ENCODE measurements at regions not wholly inside any gene's neighbourhood (a gene's known extent, or its start where the extent isn't known, plus 50 kb on each side); places are given as distances from the start of the nearest gene placed in this dataset.

DNA sequence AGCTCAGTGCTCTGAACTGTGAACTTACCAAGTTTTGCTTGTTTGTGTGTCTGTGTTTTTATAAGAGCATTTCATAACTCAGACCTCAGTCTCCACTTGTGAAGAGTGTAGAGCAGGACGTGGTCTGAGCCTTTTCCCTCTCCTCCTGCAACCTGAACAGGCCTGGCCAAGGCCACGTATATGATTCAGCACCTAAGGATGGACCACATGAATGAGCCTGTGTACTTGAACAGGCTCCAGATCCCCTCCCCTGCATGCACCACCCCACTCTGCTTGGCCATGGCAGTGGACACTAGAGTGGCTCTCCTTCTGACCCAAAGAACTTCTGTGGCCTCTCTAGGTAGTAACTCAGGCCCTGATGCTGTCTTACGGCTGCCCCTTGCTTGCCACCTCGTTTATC lies 125.9 kb upstream of the FSTL4 start:
- TF ChIP-seq Cebpa-rat (IDR thresholded peaks at IDR 0.05), result no peak
- Histone ChIP-seq H3K36me3 (no peaks in the 10 kb centered on the region), H3K4me3 (no peak overlapping the region), H3K4me1 (peaks cover 13 to 50% (median 23%) of the 10 kb centered on the region in 10 experiments), H3K9me3 (replicated peaks in 1 of 11) (0 out of 22 replicates have a peak, but pooled peaks cover 0 to 3% (median 0%) of the 10 kb centered on the region in 11 experiments), H4K20me1 (no peaks in the 10 kb centered on the region), H3K4me2 (peak overlapping the region in 2 of 11 experiments; percentile 5 to 19; a peak in 1 of 22 replicates), H3K27ac (no peak overlapping the region), H3K27me3 (no peaks in the 10 kb centered on the region), H3K9ac (no peak overlapping the region)

DNA sequence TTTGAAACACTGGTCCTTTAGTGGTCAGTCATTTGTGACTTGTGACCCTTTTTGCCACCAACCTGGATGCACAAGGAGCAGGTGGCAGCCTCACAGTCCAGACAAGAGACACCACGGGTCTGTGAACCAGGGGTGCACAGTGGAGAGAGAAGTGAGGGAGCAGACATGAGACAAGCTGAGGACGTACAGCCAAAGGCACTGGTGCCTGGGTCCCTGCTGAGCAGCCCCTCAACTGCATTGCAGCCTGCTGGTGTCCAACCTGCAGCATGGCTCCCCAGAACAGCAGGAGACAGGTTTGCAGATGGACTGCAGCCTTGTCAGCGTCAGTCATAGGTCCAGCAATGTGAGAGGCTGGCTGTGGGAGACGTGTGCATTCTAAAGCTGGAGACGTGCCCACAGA lies 124.2 kb upstream of the FSTL4 start:
- no peak for TF ChIP-seq Cebpa-rat (IDR thresholded peaks at IDR 0.05)
- H4K20me1 ChIP-seq, result no peaks in the 10 kb centered on the region
- no peaks in the 10 kb centered on the region for H3K36me3 ChIP-seq
- no peaks in the 10 kb centered on the region for H3K27me3 ChIP-seq
- peaks cover 0 to 33% (median 6%) of the 10 kb centered on the region in 10 experiments; a peak in 12 of 20 replicates for H3K4me1 ChIP-seq
- H3K27ac ChIP-seq, result no peak overlapping the region
- no peak overlapping the region for H3K4me3 ChIP-seq
- peaks cover 0 to 11% (median 0%) of the 10 kb centered on the region in 11 experiments; a peak in 5 of 22 replicates for H3K9me3 ChIP-seq (replicated peaks in 1 of 11)
- no peak overlapping the region for H3K9ac ChIP-seq
- no peak overlapping the region for H3K4me2 ChIP-seq

DNA sequence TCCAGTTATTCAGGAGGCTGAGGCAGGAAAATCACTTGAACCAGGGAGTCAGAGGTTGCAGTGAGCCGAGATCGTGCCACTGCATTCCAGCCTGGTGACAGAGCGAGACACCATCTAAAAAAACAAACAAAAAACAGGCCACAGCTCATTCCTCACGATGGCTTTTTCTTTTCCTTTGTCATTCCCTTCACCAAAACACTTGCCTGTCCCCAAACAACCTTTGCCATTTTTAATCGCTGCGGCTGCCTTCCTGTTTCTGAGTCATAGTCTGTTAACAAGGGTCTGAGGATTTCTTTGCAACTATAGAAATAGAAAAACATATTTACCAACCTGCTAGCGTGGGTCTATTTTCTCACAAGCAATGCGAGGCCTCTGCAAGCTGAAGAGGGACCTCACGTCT lies 123.0 kb upstream of the FSTL4 start:
- peaks cover 6 to 23% (median 9%) of the 10 kb centered on the region in 11 experiments; a peak in 20 of 22 replicates for H3K9me3 ChIP-seq (replicated peaks in 1 of 11)
- H3K27ac ChIP-seq, result no peak overlapping the region
- no peaks in the 10 kb centered on the region for H3K36me3 ChIP-seq
- no peaks in the 10 kb centered on the region for H4K20me1 ChIP-seq
- peaks cover 0 to 27% (median 0%) of the 10 kb centered on the region in 10 experiments; a peak in 3 of 20 replicates for H3K4me1 ChIP-seq
- no peaks in the 10 kb centered on the region for H3K27me3 ChIP-seq
- no peak overlapping the region for H3K4me3 ChIP-seq
- H3K9ac ChIP-seq, result no peak overlapping the region
- H3K4me2 ChIP-seq, result peak overlapping the region in 4 of 11 experiments; percentile 1 to 23 (median 9); a peak in 3 of 22 replicates
- no peak for TF ChIP-seq Cebpa-rat (IDR thresholded peaks at IDR 0.05)

DNA sequence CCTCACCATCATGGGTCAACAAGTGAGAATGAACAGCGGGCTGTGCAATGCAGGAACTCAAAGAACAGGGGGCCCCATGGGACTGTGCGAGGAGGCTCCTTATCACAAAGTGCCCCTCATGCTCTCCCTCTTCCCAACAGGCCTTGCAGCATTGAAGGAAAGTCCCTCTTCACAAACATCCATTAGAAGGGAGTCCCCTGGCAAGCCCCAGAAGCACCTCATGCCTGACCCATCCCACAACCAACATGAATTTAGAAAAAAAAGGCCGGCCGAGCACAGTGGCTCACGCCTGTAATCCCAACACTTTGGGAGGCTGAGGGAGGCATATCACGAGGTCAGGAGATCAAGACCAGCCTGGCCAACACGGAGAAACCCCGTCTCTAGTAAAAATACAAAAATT lies 122.6 kb upstream of the FSTL4 start:
- peaks cover 0 to 27% (median 0%) of the 10 kb centered on the region in 10 experiments; a peak in 3 of 20 replicates for H3K4me1 ChIP-seq
- H3K9ac ChIP-seq, result no peak overlapping the region
- no peak overlapping the region for H3K27ac ChIP-seq
- peak overlapping the region in 2 of 11 experiments; percentile 3 to 15; a peak in 2 of 22 replicates for H3K4me2 ChIP-seq
- no peaks in the 10 kb centered on the region for H3K36me3 ChIP-seq
- H3K4me3 ChIP-seq, result no peak overlapping the region
- TF ChIP-seq Cebpa-rat (IDR thresholded peaks at IDR 0.05), result no peak
- H4K20me1 ChIP-seq, result no peaks in the 10 kb centered on the region
- H3K27me3 ChIP-seq, result no peaks in the 10 kb centered on the region
- H3K9me3 ChIP-seq (replicated peaks in 1 of 11), result peaks cover 9 to 27% (median 13%) of the 10 kb centered on the region in 11 experiments; a peak in 21 of 22 replicates

DNA sequence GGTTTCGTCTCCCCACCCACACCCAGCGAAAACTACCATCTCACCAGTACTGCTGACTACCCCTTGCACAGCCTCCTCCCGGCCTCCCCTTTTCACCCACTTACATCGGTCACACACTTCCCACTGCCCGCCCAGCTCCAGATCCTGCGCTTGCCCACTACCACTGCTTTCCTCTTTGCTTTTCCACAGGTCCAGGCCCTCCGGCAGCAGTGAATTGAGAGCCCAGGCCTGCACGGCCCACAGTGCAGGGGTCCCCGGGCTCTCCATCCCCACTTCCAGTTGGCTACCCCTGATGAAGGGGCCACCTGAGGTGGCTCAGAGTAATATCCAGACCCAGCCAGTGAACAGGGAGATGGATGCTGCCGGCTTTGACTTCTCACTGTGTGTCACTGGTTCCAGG lies 120.2 kb upstream of the FSTL4 start:
- no peak overlapping the region for H3K4me2 ChIP-seq
- H3K9ac ChIP-seq, result no peak overlapping the region
- H4K20me1 ChIP-seq, result no peaks in the 10 kb centered on the region
- no peak overlapping the region for H3K27ac ChIP-seq
- H3K9me3 ChIP-seq (replicated peaks in 1 of 11), result peaks cover 9 to 33% (median 18%) of the 10 kb centered on the region in 11 experiments; a peak in 21 of 22 replicates
- no peaks in the 10 kb centered on the region for H3K27me3 ChIP-seq
- peaks cover 0 to 15% (median 0%) of the 10 kb centered on the region in 10 experiments; a peak in 3 of 20 replicates for H3K4me1 ChIP-seq
- no peaks in the 10 kb centered on the region for H3K36me3 ChIP-seq
- H3K4me3 ChIP-seq, result no peak overlapping the region
- TF ChIP-seq Cebpa-rat (IDR thresholded peaks at IDR 0.05), result no peak

DNA sequence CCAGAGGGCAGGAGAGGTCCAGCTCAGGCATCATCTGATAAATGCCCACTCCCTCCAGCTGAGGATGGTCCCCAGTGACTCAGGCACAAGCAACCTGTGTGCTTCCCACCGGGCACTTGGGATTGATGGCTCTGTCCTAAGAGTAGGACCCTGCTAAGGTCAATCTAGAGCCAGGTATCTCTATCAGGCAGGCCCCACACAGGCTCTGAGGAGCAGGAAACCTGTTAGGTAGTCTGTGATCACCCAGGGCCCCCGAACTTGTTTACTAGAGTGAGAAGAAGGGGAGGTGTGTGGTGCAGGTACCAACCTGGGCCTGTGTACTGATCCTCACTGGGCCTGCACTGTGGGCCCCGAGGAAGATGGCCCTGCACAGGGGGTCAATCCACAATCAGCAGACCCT lies 119.6 kb upstream of the FSTL4 start:
- no peak for TF ChIP-seq Cebpa-rat (IDR thresholded peaks at IDR 0.05)
- Histone ChIP-seq H3K27me3 (no peaks in the 10 kb centered on the region), H3K36me3 (no peaks in the 10 kb centered on the region), H3K9ac (no peak overlapping the region), H3K9me3 (replicated peaks in 1 of 11) (peaks cover 9 to 33% (median 18%) of the 10 kb centered on the region in 11 experiments; a peak in 21 of 22 replicates), H3K4me2 (no peak overlapping the region), H3K4me3 (no peak overlapping the region), H4K20me1 (no peaks in the 10 kb centered on the region), H3K27ac (no peak overlapping the region), H3K4me1 (peaks cover 0 to 15% (median 0%) of the 10 kb centered on the region in 10 experiments; a peak in 3 of 20 replicates)

DNA sequence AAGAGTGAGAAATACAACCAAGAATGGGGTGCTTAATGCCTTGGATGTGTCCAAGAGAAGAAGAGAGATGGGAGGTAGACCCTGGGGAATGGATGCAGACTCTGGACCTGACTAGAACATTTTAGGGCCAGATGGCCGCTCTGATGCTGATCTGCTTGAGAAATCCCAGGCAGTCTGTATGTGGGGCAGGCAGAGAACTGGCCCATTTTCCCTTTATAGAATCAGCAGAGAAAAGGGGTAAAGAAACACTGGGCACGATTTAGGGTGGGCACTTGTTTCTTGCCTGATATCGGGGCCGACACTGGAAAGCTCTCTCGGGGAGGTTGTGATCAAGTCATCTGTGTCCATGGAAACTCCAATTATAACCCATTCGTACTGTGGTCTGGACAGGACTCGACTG lies 118.5 kb upstream of the FSTL4 start:
- Histone ChIP-seq H3K9ac (no peak overlapping the region), H3K4me1 (peaks cover 0 to 11% (median 0%) of the 10 kb centered on the region in 10 experiments; a peak in 3 of 20 replicates), H3K4me3 (no peak overlapping the region), H3K27me3 (no peaks in the 10 kb centered on the region), H3K4me2 (no peak overlapping the region), H3K9me3 (replicated peaks in 1 of 11) (peaks cover 9 to 33% (median 18%) of the 10 kb centered on the region in 11 experiments; a peak in 21 of 22 replicates), H3K27ac (no peak overlapping the region), H3K36me3 (no peaks in the 10 kb centered on the region), H4K20me1 (no peaks in the 10 kb centered on the region)
- TF ChIP-seq Cebpa-rat (IDR thresholded peaks at IDR 0.05), result no peak

DNA sequence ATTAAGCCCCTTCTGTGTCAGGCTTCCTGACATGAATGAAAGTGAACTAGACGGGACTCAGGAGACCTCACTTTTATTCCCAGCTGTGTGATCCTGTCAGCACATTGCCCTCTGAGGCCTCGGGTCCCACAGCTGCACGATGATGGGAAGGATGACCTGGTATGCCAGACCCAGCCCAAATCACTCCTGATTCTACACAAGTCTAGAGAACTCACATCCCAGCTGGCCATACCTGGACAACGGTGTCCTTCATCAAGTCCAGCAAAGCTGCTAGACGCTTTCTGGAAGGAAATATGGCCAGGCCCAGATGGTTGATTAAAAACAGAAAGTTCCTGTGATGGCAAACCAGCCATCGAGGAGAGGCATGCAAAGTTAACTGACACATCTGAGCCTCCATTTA lies 118.0 kb upstream of the FSTL4 start:
- Histone ChIP-seq H4K20me1 (no peaks in the 10 kb centered on the region), H3K27ac (no peak overlapping the region), H3K4me2 (no peak overlapping the region), H3K4me3 (no peak overlapping the region), H3K9ac (no peak overlapping the region), H3K9me3 (replicated peaks in 1 of 11) (peaks cover 9 to 33% (median 18%) of the 10 kb centered on the region in 11 experiments; a peak in 21 of 22 replicates), H3K4me1 (peaks cover 0 to 6% (median 0%) of the 10 kb centered on the region in 10 experiments; a peak in 2 of 20 replicates), H3K36me3 (no peaks in the 10 kb centered on the region), H3K27me3 (no peaks in the 10 kb centered on the region)
- no peak for TF ChIP-seq Cebpa-rat (IDR thresholded peaks at IDR 0.05)

DNA sequence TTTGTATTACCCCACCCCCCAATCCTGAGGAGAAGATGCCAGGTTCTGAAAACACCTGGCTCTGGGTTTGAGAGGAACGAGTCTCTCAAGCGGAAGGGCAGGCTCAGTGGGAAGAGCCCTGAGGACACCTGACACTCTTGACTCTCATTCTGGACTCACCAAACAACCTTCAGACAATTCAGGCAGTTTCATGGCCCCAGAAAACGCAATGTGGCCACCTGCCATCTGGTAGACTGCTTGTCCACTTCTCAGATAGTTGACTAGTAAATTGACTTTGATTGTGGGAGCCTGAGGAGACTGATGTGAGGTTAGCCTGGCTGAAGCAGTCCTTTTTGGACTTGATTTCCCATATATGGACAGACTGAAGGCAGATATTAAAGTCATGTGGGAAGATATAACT lies 117.5 kb upstream of the FSTL4 start:
- Histone ChIP-seq H3K36me3 (no peaks in the 10 kb centered on the region), H3K4me2 (no peak overlapping the region), H3K27me3 (no peaks in the 10 kb centered on the region), H3K4me3 (no peak overlapping the region), H4K20me1 (no peaks in the 10 kb centered on the region), H3K27ac (no peak overlapping the region), H3K4me1 (peaks cover 0 to under 1% (median 0%) of the 10 kb centered on the region in 10 experiments; a peak in 2 of 20 replicates), H3K9me3 (replicated peaks in 1 of 11) (peaks cover 9 to 33% (median 18%) of the 10 kb centered on the region in 11 experiments; a peak in 21 of 22 replicates), H3K9ac (no peak overlapping the region)
- no peak for TF ChIP-seq Cebpa-rat (IDR thresholded peaks at IDR 0.05)

DNA sequence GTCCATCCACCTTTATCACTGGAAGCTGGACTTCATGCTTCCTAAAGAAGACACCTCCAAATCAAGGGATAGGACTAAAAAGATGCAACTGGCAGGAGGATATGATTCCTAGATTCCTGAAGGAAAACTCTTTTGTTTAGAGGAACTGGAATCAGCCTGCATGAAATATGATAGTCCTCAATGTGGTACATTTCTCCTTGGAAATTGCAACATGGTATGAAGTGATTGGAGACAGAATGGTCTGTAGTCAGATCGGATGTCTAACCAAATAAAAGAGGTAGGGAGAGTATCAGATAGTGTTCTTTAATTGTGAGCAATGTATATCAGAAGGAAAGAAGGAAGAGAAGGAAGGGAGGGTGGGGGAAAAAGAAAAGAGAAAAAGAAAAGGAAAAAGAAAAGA lies 116.1 kb upstream of the FSTL4 start:
- no peak for TF ChIP-seq Cebpa-rat (IDR thresholded peaks at IDR 0.05)
- H3K27me3 ChIP-seq, result no peaks in the 10 kb centered on the region
- H3K36me3 ChIP-seq, result no peaks in the 10 kb centered on the region
- H3K4me3 ChIP-seq, result no peak overlapping the region
- H3K9ac ChIP-seq, result no peak overlapping the region
- H3K4me1 ChIP-seq, result peaks cover 0 to 6% (median 5%) of the 10 kb centered on the region in 10 experiments; a peak in 9 of 20 replicates
- no peak overlapping the region for H3K27ac ChIP-seq
- no peak overlapping the region for H3K4me2 ChIP-seq
- H3K9me3 ChIP-seq (replicated peaks in 1 of 11), result peaks cover 12 to 33% (median 19%) of the 10 kb centered on the region in 11 experiments; a peak in 21 of 22 replicates
- H4K20me1 ChIP-seq, result no peaks in the 10 kb centered on the region

All from BLaER1 treated with 17β-estradiol and CSF1 and Interleukin-3, amounts not matched to agents 10 nM and 100 nM (cell line).